ENCODE measurements at regions not wholly inside any gene's neighbourhood (a gene's known extent, or its start where the extent isn't known, plus 50 kb on each side); places are given as distances from the start of the nearest gene placed in this dataset.

GRCh38 chr2:57562495-57562894 is 484.1 kb upstream of the VRK2 start:
- H3K4me3 ChIP-seq = no peak overlapping the region
- no peaks in the 10 kb centered on the region for H3K9me3 ChIP-seq (ENCODE audit: low read depth)
- DNase-seq (ENCODE audit: low read depth in 1 of 2, low spot score in 1 of 2) = no peak
- TF ChIP-seq CTCF (IDR thresholded peaks at IDR 0.05; ENCODE audit: low read depth, low read length) = no peak
- H3K36me3 ChIP-seq = no peaks in the 10 kb centered on the region
- no peaks in the 10 kb centered on the region for H3K4me1 ChIP-seq (ENCODE audit: low read depth)
- H3K27me3 ChIP-seq = no peaks in the 10 kb centered on the region
- H3K27ac ChIP-seq = no peak overlapping the region

- Histone ChIP-seq H3K36me3 (no peaks in the 10 kb centered on the region), H3K27ac (no peak overlapping the region), H3K9me3 (ENCODE audit: low read depth) (no peaks in the 10 kb centered on the region), H3K27me3 (no peaks in the 10 kb centered on the region), H3K4me1 (ENCODE audit: low read depth) (no peaks in the 10 kb centered on the region), H3K4me3 (no peak overlapping the region)
- DNase-seq (ENCODE audit: low read depth in 1 of 2, low spot score in 1 of 2) = no peak
- no peak for TF ChIP-seq CTCF (IDR thresholded peaks at IDR 0.05; ENCODE audit: low read depth, low read length)
Observed at GRCh38 chr2:57563015-57563414, 483.6 kb upstream of the VRK2 start.

- H3K27ac ChIP-seq = no peak overlapping the region
- no peaks in the 10 kb centered on the region for H3K27me3 ChIP-seq
- DNase-seq (ENCODE audit: low read depth in 1 of 2, low spot score in 1 of 2) = no peak
- H3K9me3 ChIP-seq (ENCODE audit: low read depth) = no peaks in the 10 kb centered on the region
- no peak for TF ChIP-seq CTCF (IDR thresholded peaks at IDR 0.05; ENCODE audit: low read depth, low read length)
- no peaks in the 10 kb centered on the region for H3K4me1 ChIP-seq (ENCODE audit: low read depth)
- H3K36me3 ChIP-seq = no peaks in the 10 kb centered on the region
- H3K4me3 ChIP-seq = no peak overlapping the region
Observed at GRCh38 chr2:57567245-57567644, 479.4 kb upstream of the VRK2 start.

- DNase-seq (ENCODE audit: low read depth in 1 of 2, low spot score in 1 of 2) = no peak
- TF ChIP-seq CTCF (IDR thresholded peaks at IDR 0.05; ENCODE audit: low read depth, low read length) = no peak
Observed at GRCh38 chr2:57569396-57569795, 477.2 kb upstream of the VRK2 start.

GRCh38 chr2:57570961-57571360 is 475.6 kb upstream of the VRK2 start:
- no peak overlapping the region for H3K27ac ChIP-seq
- no peaks in the 10 kb centered on the region for H3K9me3 ChIP-seq (ENCODE audit: low read depth)
- H3K4me1 ChIP-seq (ENCODE audit: low read depth) = no peaks in the 10 kb centered on the region
- H3K36me3 ChIP-seq = no peaks in the 10 kb centered on the region
- no peak for DNase-seq (ENCODE audit: low read depth in 1 of 2, low spot score in 1 of 2)
- no peak for TF ChIP-seq CTCF (IDR thresholded peaks at IDR 0.05; ENCODE audit: low read depth, low read length)
- H3K27me3 ChIP-seq = no peaks in the 10 kb centered on the region
- no peak overlapping the region for H3K4me3 ChIP-seq

More at GRCh38 chr2:57569396-57569795, 477.2 kb upstream of the VRK2 start:
- Histone ChIP-seq H3K27me3 (no peaks in the 10 kb centered on the region), H3K36me3 (no peaks in the 10 kb centered on the region), H3K4me3 (no peak overlapping the region), H3K27ac (no peak overlapping the region), H3K4me1 (ENCODE audit: low read depth) (no peaks in the 10 kb centered on the region), H3K9me3 (ENCODE audit: low read depth) (no peaks in the 10 kb centered on the region)

- no peaks in the 10 kb centered on the region for H3K27me3 ChIP-seq
- TF ChIP-seq CTCF (IDR thresholded peaks at IDR 0.05; ENCODE audit: low read depth, low read length) = no peak
- no peaks in the 10 kb centered on the region for H3K4me1 ChIP-seq (ENCODE audit: low read depth)
Observed at GRCh38 chr2:57575700-57576268, 470.8 kb upstream of the VRK2 start.

More at GRCh38 chr2:57575700-57576268, 470.8 kb upstream of the VRK2 start:
- Histone ChIP-seq H3K27ac (no peak overlapping the region), H3K9me3 (ENCODE audit: low read depth) (no peaks in the 10 kb centered on the region), H3K36me3 (no peaks in the 10 kb centered on the region), H3K4me3 (no peak overlapping the region)
- DNase-seq (ENCODE audit: low read depth in 1 of 2, low spot score in 1 of 2) = no peak

Data from cardiac muscle cell (in vitro differentiated cells and primary cell).